GM19238 (cell line): ENCODE measurements at regions not wholly inside any gene's neighbourhood (a gene's known extent, or its start where the extent isn't known, plus 50 kb on each side); places are given as distances from the start of the nearest gene placed in this dataset.
"Not testable (repeated sequence)": the region's sequence is repeated elsewhere in the genome, so short reads cannot be mapped to it uniquely, and the experiment has no call there.

Experiments
- DNase-seq: peaks from one replicate; pipeline ENCODE4 v3.0.0; 2011; ENCODE audit warnings: low spot score; ENCODE audit not compliant: insufficient read length

DNA sequence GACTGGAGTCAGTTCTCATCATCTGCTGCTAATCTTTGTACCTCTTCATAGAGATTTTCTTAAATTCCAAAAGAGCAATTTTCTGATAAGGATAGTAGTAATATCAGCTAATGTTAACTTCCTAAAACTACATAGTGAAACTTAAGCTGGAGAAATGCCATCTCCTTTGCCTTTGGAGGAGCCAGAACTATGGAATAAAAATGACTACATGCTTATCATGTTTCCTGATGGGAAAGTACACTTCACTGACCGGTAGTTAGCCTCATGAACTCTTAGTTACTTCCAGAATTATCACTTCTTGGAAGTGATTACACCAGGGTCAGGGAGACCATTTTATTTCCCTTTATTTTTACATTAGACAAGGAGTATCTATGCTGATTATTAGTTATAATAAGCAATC is 1222.1 kb upstream of the TMEM132C start:
- DNase-seq, result no peak

DNA sequence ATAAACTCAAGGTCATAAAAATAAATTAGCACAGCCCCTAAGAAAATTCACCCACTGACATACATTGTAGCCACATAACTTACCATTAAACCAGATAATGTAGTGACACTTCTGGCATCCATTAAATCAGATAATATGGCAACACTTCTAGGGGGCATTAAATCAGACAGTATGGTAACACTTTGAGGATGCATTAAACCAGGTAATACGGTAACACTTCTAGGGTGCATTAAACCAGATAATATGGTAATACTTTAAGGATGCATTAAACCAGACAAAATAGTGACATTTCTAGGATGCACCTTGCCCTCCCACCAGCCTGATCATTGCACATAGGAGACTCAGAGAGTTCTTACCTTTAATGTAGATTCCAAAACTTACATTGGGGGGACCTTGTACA is 1220.5 kb upstream of the TMEM132C start:
- no peak for DNase-seq

DNA sequence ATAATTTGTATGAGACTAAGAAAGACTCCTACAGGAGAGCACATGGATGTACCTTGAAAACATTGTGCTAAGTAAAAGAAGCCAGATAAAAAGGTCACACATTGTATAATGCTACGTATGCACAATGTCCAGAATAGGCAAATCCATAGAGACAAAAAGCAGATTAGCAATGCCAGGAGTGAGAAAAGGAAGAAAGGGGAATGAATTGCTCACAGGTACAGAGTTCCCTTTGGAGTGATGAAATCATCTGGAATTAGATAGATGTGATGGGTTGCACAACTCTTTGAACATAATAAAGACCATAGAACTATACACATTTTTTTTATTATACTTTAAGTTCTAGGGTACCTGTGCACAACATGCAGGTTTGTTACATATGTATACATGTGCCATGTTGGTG is 1218.9 kb upstream of the TMEM132C start:
- no peak for DNase-seq

DNA sequence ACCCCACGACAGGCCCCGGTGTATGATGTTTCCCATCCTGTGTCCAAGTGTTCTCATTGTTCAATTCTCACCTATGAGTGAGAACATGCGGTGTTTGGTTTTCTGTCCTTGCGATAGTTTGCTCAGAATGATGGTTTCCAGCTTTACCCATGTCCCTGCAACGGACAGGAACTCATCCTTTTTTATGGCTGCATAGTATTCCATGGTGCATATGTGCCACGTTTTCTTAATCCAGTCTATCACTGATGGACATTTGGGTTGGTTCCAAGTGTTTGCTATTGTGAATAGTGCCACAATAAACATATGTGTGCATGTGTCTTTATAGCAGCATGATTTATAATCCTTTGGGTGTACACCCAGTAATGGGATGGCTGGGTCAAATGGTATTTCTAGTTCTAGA is 1218.4 kb upstream of the TMEM132C start:
- not testable (repeated sequence) for DNase-seq

DNA sequence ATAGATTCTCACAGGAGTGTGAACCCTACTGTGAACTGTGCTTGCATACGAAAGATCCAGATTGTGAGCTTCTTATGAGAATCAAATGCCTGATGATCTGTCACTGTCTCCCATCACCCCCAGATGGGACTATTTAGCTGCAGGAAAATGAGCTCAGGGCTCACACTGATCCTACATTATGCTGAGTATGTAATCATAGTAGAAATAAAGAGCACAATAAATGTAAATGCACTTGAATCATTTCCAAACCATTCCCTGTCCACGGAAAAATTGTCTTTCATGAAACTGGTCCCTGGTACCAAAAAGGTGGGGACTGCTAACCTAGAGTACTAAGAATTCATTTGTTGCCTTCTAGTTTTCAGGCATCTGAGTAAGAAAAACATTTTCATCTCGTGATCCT is 1215.8 kb upstream of the TMEM132C start:
- no peak for DNase-seq

DNA sequence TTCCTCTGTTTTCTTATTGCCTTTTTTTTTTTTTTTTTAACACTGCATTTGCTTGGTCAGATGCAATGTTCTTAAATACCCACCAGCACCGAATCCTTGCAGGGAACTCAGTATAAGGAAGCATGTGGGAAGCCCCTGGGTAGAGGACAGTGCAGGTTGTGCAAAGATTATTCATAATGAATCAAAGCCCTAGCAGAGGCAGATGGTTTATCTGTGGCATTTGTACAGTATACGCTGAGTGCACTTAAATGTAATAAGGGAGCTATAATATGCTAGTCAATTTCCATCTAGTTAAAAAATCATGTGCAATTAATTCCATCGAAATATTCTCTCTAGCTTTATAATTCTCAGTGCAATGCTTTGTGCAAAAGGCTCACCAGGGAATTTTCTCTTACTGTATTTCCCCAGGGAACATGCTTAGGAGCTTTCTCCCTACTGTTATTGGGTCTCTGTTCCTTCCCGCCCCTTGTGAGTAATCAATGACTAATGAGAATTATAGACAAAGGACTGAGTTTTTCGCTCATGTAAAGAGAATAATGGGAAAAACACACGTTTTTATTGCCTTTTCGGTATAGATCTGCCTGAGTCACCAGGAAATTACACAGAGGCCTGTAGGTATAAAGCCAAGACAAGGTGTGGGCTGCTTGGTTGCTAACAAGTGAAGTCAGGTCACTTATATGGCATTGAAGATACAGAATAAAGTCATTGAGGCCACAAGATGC is 1214.3 kb upstream of the TMEM132C start:
- no peak for DNase-seq

DNA sequence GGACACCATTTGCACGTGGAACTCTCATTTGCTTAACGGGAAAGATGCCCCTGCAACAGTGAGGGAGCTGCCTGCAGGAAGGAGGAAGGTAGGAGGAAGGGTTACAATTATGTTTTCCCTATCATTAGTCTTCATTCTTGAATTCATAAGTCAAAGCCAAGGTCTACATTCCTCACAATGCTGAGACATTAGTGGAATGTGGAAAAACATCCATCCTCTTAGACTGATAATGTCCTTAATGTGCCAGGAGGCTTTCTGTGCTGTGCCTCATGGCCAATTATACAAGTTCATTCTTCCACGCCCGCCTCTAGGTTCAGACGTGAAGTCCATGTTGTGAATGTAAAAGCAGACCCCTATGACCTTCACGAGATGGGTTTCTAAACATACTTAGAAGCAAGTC is 1212.4 kb upstream of the TMEM132C start:
- no peak for DNase-seq

DNA sequence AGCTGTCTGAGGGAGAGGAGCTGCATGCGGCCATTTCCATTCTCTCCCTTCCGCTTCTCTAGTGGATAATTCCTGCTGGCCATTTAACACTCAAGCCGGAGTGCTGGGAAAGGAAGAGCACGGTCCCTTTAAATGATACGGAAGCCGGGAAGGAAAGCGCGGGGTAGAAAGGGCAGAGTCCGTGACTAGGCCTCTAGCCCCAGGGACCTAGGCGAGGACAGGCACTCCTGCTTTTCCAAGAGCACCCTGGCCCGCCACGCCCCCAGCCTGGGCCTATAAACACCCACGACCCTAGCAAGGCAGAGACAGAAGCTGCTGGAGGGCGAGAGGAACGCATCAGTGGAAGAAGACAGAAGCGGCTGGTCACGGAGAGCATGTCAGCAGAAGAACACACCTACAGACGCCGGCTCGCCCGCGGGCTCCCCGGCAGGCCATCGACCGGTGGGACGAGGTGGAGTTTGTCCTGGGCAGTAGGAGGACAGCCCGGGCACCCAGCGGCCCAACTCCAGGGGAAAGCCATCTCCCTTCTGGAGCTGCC is 1206.6 kb upstream of the TMEM132C start:
- DNase-seq, result no peak

DNA sequence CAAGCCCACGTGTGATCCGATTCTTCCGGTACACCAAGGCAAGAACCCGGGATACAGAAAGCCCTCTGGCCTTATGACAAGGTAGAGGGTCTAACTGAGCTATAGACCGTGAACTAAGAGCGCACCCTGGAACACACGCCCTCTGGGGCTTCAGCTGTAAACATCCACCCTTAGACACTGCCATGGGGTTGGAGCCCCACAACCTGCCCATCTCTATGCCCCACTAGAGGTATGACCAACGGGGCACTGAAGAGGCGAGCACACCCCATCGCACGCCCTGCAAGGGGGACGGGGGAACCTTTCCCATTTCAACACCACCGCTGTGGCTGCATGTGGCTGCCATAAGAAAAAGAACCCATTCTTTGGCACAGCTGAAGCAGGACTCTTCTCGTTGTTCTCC is 1206.0 kb upstream of the TMEM132C start:
- no peak for DNase-seq

DNA sequence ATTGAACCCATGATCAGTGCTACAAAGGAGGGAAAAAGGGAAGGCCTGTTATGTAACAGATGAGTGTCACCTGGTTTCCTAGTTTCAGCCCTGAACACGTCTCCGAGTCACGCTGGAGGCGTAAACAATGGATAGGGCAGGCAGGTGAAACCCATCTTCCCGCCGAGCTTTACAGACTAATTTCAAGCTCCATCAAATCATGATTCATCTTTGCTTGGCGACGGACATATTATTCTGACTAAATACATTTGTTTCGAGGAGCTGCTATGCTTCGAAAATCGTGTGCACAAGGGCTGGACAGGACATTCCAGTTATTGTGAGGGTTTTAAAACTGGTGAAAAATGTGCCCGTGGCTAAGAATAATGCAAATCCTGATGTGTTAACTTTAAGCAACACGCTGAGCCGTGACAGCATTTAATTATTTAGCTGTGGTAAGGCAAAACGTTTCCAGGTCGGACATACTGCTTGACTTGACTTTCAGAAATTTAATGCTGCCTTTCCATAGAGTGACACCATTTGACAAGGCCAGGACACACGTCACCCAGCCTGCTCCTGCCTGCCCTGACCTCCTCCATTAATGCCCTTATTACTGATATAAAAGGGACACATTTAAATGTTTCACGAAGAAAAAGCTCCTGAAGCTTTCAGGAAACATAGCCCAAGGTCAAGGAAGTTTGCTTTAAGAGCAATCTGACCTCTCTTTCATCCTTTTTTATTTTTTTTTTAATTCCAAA is 1203.5 kb upstream of the TMEM132C start:
- DNase-seq, result no peak

DNA sequence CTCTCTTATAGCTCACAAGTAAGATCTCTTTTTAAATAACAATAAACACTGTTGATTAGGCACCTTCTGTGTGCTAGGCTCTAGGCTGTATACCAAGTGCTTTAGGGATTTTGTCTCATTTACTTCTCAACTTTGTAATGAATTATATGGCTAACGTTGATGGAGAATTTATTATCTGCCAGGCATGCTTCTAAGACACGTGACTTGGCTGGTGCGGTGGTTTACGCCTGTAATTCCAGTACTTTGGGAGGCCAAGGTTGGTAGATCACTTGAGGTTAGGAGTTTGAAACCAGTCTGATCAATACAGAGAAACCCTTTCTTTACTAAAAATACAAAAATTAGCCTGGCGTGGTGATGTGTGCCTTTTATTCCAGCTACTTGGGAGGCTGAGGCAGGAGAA is 1202.8 kb upstream of the TMEM132C start:
- no peak for DNase-seq

DNA sequence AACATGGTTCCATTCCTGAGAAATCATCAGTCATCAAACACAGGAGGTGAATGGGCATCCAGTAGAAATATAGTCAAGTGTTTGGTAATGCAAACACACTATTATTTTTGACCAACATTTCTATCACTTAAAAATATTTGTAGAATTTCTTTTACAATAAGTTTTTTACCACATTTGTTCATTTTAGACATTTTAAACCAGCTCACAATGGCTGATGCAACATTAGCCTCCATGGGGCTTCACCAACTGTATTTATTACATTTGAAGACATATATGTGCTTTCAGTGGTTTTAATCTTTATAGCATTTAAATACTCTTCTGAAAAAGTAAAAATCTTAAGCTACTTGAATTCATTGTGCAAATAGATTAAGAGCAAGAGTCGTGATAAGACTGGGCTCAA is 1201.4 kb upstream of the TMEM132C start:
- DNase-seq, result no peak

DNA sequence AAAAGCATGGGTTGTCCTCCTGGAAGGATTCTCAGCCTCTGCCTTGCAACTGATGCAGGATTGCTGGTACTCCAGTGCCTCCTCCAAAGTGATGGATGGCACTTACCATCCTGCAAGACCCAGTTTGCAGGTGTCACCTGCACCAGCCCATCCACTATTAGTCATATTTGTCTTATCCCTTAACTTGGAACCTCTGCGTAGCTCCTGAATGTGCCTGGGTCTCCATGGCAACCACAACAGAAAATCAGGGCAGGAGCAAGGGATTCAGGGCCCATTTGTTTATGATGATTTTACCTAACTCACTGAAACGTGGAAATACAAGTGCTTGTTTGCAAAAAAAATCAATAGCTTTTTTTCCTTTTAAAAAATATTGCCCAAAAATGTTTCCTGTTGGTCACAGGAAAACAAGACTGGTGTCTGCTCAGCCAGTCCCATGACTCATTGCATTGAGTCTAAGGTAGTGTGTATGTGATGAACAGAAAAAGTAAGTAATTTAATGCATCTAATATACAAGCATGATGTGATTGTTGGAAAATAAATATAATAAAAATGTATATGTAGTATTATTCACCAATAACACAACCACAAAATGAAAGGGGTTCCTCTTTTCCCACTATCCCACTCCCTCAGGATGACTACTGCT is 1196.3 kb upstream of the TMEM132C start:
- DNase-seq, result no peak

DNA sequence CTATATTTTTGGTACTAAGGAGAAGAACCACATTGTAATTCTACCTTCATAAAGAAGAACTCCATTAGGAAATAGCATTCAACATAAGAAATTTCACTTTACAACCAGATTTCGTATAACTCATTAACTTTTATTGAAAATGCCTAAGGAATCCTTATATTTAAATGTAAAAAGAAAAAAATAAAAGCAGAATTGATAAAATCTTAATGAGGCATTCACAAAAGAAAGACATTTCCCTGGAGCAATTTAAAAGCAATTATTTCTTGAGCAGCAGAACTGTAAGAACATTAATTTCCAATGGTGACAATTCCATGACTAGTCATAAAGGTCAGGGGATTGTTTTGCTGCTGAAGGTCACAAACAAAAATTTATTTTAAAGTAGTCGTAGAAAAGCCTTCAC is 1192.8 kb upstream of the TMEM132C start:
- DNase-seq, result no peak

DNA sequence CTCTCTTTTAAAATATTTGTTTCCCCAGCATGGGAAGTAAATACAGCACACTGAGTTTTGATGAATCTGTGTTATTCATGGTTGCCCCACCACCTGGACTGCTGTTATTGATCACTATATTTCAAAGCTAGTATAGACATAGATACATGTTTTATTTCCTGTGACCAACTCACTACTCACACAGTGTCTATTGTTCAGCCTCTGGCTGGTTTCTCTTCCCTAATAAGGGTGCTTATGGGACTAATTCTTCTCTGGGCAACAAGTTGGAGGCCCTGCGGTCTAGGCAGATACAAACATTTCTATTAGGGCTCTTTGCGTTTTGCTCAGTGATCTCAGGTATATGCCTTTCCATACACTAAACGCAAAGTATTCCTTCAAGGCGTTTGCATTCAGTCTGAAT is 1191.0 kb upstream of the TMEM132C start:
- no peak for DNase-seq

DNA sequence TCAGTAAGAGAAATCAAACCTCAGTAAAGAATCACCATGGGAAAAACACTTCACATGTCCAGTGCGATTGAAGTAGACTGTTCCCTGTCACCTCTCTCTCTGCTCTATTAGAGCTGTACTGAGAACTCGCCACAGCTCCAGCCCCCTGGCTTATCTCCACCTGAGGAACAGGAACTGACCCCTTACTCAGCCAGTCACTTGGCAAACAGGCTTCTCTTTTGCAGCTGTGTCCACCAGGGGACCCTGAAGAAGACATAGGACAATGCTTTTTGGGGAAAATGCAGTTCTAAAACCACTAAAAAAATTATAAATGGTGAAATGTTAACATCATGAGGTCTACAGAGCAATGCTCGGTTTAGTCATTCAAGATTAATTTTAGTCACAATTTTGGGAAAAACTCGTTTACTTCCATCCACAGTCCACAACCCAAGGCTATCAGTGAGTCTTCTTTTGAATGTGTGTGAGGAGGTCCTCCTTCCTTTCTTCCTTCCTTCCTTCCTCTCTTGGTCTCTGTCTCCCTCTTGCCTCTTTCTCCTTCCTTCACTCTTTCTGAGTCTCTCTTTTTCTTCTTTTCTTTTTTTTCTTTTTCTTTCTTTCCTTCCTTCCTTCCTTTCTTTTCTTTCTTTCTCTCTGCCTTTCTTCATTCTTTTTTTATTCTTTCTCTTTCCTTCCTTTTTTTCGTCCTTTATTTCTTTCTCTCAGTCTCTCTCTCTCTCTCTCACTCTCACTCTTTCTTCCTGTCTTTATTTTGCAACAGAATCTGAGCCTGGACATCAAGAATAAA is 1189.5 kb upstream of the TMEM132C start:
- no peak for DNase-seq

DNA sequence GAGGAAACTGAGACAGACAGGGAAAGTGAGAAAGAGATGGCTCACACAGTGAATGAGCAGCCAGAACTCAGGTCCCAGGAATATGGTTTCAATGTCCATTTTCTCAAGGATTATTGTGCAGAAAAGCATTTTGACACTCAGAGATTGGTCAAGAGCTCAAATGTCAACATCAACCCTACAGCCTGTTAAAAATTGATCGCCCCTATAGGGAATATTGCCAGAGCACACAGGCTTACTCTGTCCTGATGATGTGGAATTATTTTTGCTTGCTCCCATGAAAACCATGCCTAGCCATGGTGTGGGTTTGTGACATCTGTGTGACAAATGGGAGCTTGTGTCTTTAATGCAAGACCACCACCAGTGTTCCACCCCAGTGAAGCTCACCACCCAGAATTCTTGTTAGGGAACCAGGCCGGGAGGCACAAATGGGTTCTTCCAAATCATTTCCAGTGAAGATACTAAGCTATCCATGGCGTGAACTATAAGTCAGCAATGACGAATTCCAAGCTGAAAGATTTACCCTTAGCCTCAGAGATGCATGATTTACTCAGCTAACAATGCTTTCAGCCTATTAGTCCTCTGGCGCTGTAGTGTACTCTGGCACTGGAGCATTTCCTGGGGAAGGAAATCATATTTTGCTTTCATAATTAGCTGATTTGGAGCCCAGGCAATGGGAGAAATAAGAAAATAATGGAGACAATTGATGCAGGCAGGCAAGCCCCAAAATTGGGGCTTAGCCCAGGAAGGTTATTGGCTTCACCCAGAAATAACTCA is 1188.2 kb upstream of the TMEM132C start:
- no peak for DNase-seq

DNA sequence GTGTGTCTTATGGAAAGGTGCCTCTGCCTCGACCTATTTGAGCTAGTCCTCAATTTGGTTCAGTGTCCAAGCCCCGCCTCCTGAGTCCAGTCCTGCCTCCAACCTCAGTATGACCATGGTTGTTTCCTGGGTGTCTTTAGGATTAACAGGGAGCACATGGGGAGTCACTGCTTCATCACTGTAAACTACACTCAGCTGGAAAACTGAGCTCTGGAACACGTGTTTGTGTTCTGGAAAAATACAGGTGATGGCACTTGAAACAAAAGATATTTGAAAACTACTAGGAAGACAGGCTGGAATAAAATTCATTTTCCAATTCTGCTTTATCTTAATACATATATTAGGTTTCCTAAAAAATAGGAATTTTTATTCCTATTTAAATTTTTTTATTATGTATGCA is 1187.3 kb upstream of the TMEM132C start:
- DNase-seq, result no peak

DNA sequence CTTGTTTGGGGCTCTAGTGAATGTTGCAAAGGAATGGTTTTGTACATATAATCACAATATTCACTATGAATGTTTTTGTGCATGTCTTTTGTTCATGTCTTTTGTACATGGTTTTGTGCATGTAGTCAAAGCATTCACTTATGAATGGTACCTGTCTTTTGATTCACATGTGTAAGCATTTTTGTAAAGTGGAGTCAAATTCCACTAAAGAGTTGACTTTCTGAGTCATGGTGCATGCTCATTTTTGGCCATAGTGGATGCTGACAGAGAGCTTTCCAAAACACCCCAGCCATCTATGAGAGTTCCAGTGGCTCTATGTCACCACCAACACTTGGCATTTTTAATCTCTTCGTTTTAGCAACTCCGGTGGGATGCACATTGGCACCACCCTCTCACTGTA is 1185.9 kb upstream of the TMEM132C start:
- DNase-seq, result no peak

DNA sequence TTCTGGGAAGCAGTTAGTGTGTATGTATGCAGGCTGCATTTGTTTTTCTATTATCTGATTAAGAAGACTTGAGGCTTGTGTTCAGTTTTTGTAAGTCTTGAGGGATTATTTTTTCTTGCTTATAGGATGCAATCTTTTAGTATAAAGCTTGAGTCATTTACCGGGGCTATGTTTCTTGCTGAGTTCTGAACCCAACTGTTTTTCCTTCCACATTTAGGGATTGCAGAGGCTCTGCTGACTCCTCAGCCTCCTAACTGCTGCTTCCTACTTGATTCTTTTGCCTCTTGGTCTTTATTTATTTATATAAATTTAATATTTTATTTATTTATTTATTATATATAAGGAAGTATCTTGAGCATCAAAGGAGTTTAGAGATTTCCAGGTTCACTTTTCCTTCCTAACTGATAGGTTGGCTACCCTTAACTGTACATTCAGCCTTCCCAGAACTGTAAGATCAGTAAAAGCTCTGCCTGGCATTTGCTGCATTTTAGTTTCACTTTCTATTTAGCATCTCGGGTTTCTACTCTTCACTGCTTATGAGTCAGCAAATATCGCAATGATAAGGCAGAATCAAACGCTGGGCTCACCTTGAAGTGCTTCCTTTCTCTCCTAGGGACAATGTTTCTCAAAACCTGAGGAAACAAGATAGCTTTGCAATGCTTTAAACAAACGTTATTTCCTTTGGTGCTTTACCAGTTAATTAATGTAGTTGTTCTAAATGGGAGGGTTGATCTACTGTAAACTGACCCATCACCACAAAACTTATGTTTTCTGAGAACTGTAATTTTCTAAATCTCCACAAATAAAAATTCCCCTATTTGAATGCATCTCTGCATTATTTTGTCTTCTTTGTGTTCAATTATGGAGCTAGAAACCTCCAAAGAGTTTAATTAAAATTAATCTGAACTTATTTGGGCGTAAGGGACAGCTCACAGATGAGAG is 1183.7 kb upstream of the TMEM132C start:
- DNase-seq, result peak; percentile 32
